K562 (cell line): ENCODE measurements at regions not wholly inside any gene's neighbourhood (a gene's known extent, or its start where the extent isn't known, plus 50 kb on each side); places are given as distances from the start of the nearest gene placed in this dataset.

ENCODE experiments used
- CTBP1 ChIP-seq: fragments of 450-650 bp; IDR thresholded peaks from 2 replicates; pipeline ENCODE4 v1.6.1; 2016; ENCODE audit warnings: borderline replicate concordance
- FOXJ3 ChIP-seq: sonication (generic); formaldehyde crosslinking; IDR thresholded peaks from 2 replicates; pipeline ENCODE4 v1.4.0; 2020; ENCODE audit warnings: mild to moderate bottlenecking, missing genetic modification reagents
- MCM5 ChIP-seq: fragments of 450-650 bp; IDR thresholded peaks from 2 replicates; pipeline ENCODE4 v1.6.1; 2016; ENCODE audit warnings: low read depth
- POLR3A ChIP-seq: IDR thresholded peaks from 2 replicates; pipeline ENCODE4 v1.6.1; 2011; ENCODE audit warnings: borderline replicate concordance, mild to moderate bottlenecking, moderate library complexity; ENCODE audit not compliant: insufficient read length, insufficient read depth; ENCODE audit errors: extremely low read depth
- SRSF7 ChIP-seq: fragments of 200-400 bp; formaldehyde crosslinking; optimal IDR thresholded peaks from 2 replicates; pipeline ENCODE3; 2017; ENCODE audit warnings: mild to moderate bottlenecking, low read depth, low read length
- TBP ChIP-seq: optimal IDR thresholded peaks from 2 replicates; pipeline ENCODE3; 2011; ENCODE audit warnings: low read depth, low read length, improper control_type of control experiment
- ZNF347 ChIP-seq: fragments of 450-650 bp; formaldehyde crosslinking; IDR thresholded peaks from 2 replicates; pipeline ENCODE4 v1.4.0; 2020; ENCODE audit warnings: low read depth, mild to moderate bottlenecking, moderate library complexity
- ZNF384 ChIP-seq: IDR thresholded peaks from 2 replicates; pipeline ENCODE4 v1.6.1; 2012; ENCODE audit warnings: low read depth, low read length, improper control_type of control experiment
- ZNF695 ChIP-seq: fragments of 450-650 bp; formaldehyde crosslinking; IDR thresholded peaks from 2 replicates; pipeline ENCODE4 v1.4.0; 2020; ENCODE audit warnings: mild to moderate bottlenecking, moderate library complexity
- TF ChIP-seq, protein P1 (sequence below): fragments of 250-450 bp; sonication (Bioruptor Pico); IDR thresholded peaks from 2 replicates; pipeline ENCODE4 v1.5.0; 2021
- TF ChIP-seq, protein P2 (sequence below): fragments of 450-650 bp; IDR thresholded peaks from 2 replicates; pipeline ENCODE4 v1.7.0; 2016; ENCODE audit warnings: borderline replicate concordance
- TF ChIP-seq, protein P3 (sequence below): sonication (generic); formaldehyde crosslinking; IDR thresholded peaks from 2 replicates; pipeline ENCODE4 v1.8.0; 2022; ENCODE audit warnings: mild to moderate bottlenecking, missing genetic modification reagents
- TF ChIP-seq, protein P4 (sequence below): fragments of 250-450 bp; sonication (Bioruptor Pico); IDR thresholded peaks from 2 replicates; pipeline ENCODE4 v1.8.0; 2022; ENCODE audit warnings: inconsistent platforms
- TF ChIP-seq, protein P5 (sequence below), 2 experiments: fragments of 450-650 bp; IDR thresholded peaks; 2 replicates each; pipeline ENCODE4 v1.6.1; 2016; ENCODE audit warnings: mild to moderate bottlenecking in 2 of 2, borderline replicate concordance in 1 of 2, low read depth in 1 of 2, moderate library complexity in 1 of 2

DNA sequence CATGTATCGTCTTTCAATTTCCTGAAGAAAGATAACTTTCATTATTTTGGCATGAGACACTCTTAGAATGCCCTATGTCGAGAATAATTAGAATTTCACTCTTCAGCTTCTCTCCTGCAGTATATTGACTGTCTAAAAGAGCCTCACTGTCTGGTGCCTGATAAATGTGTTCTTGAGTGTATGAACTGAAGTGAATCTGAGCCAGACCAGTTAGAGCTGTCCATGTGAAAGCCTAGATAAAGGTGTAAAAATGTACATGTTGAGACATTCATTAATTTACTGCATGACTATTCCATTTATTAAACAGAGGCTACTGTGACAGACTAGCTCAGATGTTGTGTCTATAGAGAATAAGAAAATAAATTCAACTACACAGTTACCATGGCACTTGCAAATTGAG lies 283.2 kb downstream of the PCDH18 start (continued):
- TF ChIP-seq, protein P1, sequence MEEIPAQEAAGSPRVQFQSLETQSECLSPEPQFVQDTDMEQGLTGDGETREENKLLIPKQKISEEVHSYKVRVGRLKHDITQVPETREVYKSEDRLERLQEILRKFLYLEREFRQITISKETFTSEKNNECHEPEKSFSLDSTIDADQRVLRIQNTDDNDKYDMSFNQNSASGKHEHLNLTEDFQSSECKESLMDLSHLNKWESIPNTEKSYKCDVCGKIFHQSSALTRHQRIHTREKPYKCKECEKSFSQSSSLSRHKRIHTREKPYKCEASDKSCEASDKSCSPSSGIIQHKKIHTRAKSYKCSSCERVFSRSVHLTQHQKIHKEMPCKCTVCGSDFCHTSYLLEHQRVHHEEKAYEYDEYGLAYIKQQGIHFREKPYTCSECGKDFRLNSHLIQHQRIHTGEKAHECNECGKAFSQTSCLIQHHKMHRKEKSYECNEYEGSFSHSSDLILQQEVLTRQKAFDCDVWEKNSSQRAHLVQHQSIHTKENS (CRISPR knock-in tag): no peak
- TF ChIP-seq FOXJ3 (no peak), ZNF347 (CRISPR knock-in tag) (no peak), SRSF7 (no peak), ZNF695 (CRISPR knock-in tag) (no peak), TBP (no peak), MCM5 (no peak), CTBP1 (no peak), POLR3A (no peak), ZNF384 (no peak)
- TF ChIP-seq, protein P2, sequence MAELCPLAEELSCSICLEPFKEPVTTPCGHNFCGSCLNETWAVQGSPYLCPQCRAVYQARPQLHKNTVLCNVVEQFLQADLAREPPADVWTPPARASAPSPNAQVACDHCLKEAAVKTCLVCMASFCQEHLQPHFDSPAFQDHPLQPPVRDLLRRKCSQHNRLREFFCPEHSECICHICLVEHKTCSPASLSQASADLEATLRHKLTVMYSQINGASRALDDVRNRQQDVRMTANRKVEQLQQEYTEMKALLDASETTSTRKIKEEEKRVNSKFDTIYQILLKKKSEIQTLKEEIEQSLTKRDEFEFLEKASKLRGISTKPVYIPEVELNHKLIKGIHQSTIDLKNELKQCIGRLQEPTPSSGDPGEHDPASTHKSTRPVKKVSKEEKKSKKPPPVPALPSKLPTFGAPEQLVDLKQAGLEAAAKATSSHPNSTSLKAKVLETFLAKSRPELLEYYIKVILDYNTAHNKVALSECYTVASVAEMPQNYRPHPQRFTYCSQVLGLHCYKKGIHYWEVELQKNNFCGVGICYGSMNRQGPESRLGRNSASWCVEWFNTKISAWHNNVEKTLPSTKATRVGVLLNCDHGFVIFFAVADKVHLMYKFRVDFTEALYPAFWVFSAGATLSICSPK: no peak
- TF ChIP-seq, protein P3, sequence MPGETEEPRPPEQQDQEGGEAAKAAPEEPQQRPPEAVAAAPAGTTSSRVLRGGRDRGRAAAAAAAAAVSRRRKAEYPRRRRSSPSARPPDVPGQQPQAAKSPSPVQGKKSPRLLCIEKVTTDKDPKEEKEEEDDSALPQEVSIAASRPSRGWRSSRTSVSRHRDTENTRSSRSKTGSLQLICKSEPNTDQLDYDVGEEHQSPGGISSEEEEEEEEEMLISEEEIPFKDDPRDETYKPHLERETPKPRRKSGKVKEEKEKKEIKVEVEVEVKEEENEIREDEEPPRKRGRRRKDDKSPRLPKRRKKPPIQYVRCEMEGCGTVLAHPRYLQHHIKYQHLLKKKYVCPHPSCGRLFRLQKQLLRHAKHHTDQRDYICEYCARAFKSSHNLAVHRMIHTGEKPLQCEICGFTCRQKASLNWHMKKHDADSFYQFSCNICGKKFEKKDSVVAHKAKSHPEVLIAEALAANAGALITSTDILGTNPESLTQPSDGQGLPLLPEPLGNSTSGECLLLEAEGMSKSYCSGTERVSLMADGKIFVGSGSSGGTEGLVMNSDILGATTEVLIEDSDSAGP (CRISPR knock-in tag): no peak
- TF ChIP-seq, protein P4, sequence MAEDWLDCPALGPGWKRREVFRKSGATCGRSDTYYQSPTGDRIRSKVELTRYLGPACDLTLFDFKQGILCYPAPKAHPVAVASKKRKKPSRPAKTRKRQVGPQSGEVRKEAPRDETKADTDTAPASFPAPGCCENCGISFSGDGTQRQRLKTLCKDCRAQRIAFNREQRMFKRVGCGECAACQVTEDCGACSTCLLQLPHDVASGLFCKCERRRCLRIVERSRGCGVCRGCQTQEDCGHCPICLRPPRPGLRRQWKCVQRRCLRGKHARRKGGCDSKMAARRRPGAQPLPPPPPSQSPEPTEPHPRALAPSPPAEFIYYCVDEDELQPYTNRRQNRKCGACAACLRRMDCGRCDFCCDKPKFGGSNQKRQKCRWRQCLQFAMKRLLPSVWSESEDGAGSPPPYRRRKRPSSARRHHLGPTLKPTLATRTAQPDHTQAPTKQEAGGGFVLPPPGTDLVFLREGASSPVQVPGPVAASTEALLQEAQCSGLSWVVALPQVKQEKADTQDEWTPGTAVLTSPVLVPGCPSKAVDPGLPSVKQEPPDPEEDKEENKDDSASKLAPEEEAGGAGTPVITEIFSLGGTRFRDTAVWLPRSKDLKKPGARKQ: no peak
- TF ChIP-seq, protein P5, sequence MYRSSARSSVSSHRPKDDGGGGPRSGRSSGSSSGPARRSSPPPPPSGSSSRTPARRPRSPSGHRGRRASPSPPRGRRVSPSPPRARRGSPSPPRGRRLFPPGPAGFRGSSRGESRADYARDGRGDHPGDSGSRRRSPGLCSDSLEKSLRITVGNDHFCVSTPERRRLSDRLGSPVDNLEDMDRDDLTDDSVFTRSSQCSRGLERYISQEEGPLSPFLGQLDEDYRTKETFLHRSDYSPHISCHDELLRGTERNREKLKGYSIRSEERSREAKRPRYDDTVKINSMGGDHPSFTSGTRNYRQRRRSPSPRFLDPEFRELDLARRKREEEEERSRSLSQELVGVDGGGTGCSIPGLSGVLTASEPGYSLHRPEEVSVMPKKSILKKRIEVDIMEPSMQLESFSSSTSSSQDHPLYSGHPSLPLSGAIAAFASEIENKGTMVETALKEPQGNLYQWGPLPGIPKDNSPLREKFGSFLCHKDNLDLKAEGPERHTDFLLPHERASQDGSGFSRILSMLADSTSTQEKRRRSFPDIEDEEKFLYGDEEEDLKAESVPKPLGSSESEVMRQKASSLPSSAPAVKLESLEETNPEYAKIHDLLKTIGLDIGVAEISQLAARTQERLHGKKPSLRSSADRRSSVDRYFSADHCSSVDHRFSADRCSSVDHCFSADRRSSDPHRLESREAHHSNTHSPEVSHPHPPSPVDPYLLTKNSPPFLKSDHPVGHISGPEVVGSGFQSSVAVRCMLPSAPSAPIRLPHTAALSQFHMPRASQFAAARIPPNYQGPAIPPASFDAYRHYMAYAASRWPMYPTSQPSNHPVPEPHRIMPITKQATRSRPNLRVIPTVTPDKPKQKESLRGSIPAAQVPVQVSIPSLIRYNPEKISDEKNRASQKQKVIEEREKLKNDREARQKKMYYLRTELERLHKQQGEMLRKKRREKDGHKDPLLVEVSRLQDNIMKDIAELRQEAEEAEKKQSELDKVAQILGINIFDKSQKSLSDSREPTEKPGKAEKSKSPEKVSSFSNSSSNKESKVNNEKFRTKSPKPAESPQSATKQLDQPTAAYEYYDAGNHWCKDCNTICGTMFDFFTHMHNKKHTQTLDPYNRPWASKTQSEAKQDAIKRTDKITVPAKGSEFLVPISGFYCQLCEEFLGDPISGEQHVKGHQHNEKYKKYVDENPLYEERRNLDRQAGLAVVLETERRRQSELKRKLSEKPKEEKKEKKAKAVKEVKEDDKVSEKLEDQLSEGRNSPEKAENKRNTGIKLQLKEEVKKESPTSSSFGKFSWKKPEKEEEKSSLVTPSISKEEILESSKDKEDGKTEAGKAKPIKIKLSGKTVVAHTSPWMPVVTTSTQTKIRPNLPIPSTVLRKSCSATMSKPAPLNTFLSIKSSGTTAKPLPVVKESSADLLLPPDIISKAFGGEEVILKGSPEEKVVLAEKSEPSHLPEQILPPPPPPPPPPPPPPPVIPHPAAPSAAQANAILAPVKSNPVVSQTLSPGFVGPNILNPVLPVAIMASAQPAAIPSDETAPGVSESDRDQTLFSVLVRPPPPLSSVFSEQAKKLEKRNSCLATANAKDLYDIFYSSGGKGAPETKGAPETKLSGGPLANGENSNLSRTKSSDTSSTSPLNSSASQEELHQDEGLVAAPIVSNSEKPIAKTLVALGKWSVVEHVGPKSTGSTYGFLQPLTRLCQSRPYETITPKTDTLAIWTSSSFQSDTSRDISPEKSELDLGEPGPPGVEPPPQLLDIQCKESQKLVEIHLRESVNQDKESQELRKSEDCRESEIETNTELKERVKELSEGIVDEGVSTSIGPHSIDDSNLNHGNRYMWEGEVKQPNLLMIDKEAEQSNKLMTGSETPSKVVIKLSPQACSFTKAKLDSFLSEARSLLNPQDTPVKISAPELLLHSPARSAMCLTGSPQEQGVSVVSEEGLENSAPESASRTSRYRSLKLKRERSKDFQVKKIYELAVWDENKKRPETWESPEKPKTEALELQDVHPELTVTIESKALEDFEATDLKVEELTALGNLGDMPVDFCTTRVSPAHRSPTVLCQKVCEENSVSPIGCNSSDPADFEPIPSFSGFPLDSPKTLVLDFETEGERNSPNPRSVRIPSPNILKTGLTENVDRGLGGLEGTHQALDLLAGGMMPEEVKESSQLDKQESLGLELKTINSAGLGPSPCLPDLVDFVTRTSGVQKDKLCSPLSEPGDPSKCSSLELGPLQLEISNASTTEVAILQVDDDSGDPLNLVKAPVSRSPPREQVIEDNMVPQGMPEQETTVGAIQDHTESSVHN (IDR thresholded peaks at IDR 0.05; ENCODE audit: borderline replicate concordance in 1 of 2, low read depth in 1 of 2): no peak
- TF ChIP-seq, all 486 proteins: peak for 0
